Astrocyte (in vitro differentiated cells and primary cell): ENCODE measurements at regions not wholly inside any gene's neighbourhood (a gene's known extent, or its start where the extent isn't known, plus 50 kb on each side); places are given as distances from the start of the nearest gene placed in this dataset.

Experiments used
- DNase-seq: peaks from one replicate; pipeline ENCODE4 v3.0.0-alpha.2; 2010; ENCODE audit warnings: low read depth
- FAIRE-seq: peaks from 2 replicates; lab custom pipeline; 2011; peaks lifted over from hg19 to GRCh38; lab: Jason Lieb, UNC
- H2AFZ ChIP-seq: 2 replicates; pipeline ENCODE4 v1.6.0; 2012; ENCODE audit warnings: low read depth, low read length, inconsistent platforms
- H3K27ac ChIP-seq: 2 replicates; pipeline ENCODE4 v1.5.1; 2011; ENCODE audit warnings: low read depth, low read length, inconsistent platforms
- H3K27me3 ChIP-seq: 2 replicates; pipeline ENCODE4 v1.6.0; 2011; ENCODE audit warnings: low read length, inconsistent platforms; ENCODE audit not compliant: insufficient read depth
- H3K36me3 ChIP-seq: 2 replicates; pipeline ENCODE4 v1.5.1; 2011; ENCODE audit warnings: low read length, inconsistent platforms; ENCODE audit not compliant: insufficient read depth
- H3K4me1 ChIP-seq: 2 replicates; pipeline ENCODE4 v1.5.1; 2011; ENCODE audit warnings: low read length, inconsistent platforms; ENCODE audit not compliant: insufficient read depth
- H3K4me2 ChIP-seq: 2 replicates; pipeline ENCODE4 v1.6.0; 2012; ENCODE audit warnings: low read length, inconsistent platforms
- H3K4me3 ChIP-seq: 2 replicates; pipeline ENCODE4 v1.5.1; 2011; ENCODE audit warnings: low read depth, mild to moderate bottlenecking, low read length, inconsistent platforms; ENCODE audit not compliant: insufficient read depth
- H3K79me2 ChIP-seq: 2 replicates; pipeline ENCODE4 v1.6.0; 2012; ENCODE audit warnings: mild to moderate bottlenecking, low read length, inconsistent platforms; ENCODE audit not compliant: insufficient read depth
- H3K9ac ChIP-seq: 2 replicates; pipeline ENCODE4 v1.6.0; 2012; ENCODE audit warnings: mild to moderate bottlenecking, low read length, inconsistent platforms
- H3K9me3 ChIP-seq: 2 replicates; pipeline ENCODE4 v1.5.1; 2012; ENCODE audit warnings: low read depth, mild to moderate bottlenecking, low read length, inconsistent platforms; ENCODE audit not compliant: insufficient read depth
- H4K20me1 ChIP-seq: 2 replicates; pipeline ENCODE4 v1.6.0; 2012; ENCODE audit warnings: low read length, inconsistent platforms; ENCODE audit not compliant: insufficient read depth
- H3K27ac Mint-ChIP-seq: one replicate; pipeline ENCODE4 v1.8.0; 2021; ENCODE audit warnings: mild to moderate bottlenecking, mixed read lengths; ENCODE audit not compliant: unreplicated experiment
- H3K27me3 Mint-ChIP-seq: one replicate; pipeline ENCODE4 v1.8.0; 2021; ENCODE audit warnings: low read depth, mixed read lengths; ENCODE audit not compliant: unreplicated experiment
- H3K36me3 Mint-ChIP-seq: one replicate; pipeline ENCODE4 v1.8.0; 2021; ENCODE audit warnings: low read depth, mixed read lengths; ENCODE audit not compliant: unreplicated experiment
- H3K4me1 Mint-ChIP-seq: one replicate; pipeline ENCODE4 v1.8.0; 2021; ENCODE audit warnings: low read depth, mixed read lengths; ENCODE audit not compliant: unreplicated experiment
- H3K4me3 Mint-ChIP-seq: one replicate; pipeline ENCODE4 v1.8.0; 2021; ENCODE audit warnings: mild to moderate bottlenecking, moderate library complexity, mixed read lengths; ENCODE audit not compliant: unreplicated experiment
- H3K9me3 Mint-ChIP-seq: one replicate; pipeline ENCODE4 v1.8.0; 2021; ENCODE audit warnings: mild to moderate bottlenecking, mixed read lengths; ENCODE audit not compliant: unreplicated experiment
- EZH2 ChIP-seq: IDR thresholded peaks from 2 replicates; pipeline ENCODE4 v1.6.1; 2012; ENCODE audit warnings: mild to moderate bottlenecking, low read length, inconsistent platforms; ENCODE audit not compliant: insufficient read depth
- TF ChIP-seq, protein P1 (sequence below): IDR thresholded peaks from 2 replicates; pipeline ENCODE4 v1.5.1; 2011; ENCODE audit warnings: low read depth, mild to moderate bottlenecking, inconsistent platforms, low read length, moderate library complexity; ENCODE audit not compliant: insufficient read depth

DNA sequence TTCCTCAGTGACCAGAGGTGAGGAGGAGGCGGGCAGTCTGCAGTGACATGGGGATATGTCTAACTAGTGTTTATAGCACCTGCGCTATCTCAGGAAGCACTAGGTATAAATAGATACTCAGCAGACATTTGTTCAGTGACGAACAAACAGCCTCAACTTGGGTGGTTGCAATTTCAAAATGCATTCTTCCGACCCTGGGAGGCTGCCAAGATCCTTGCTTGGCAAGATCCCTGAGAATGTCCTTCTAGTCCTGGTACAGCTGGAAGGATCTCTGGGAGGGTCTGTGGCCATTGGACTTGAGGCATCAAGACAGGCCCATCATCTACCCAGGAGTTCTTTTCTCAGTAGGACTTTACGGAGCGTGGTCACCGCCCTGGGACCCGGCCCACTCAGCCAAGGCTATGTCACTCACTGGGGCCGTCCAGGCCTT, 299.5 kb downstream of the ZNF536 start:
- TF ChIP-seq, protein P1, sequence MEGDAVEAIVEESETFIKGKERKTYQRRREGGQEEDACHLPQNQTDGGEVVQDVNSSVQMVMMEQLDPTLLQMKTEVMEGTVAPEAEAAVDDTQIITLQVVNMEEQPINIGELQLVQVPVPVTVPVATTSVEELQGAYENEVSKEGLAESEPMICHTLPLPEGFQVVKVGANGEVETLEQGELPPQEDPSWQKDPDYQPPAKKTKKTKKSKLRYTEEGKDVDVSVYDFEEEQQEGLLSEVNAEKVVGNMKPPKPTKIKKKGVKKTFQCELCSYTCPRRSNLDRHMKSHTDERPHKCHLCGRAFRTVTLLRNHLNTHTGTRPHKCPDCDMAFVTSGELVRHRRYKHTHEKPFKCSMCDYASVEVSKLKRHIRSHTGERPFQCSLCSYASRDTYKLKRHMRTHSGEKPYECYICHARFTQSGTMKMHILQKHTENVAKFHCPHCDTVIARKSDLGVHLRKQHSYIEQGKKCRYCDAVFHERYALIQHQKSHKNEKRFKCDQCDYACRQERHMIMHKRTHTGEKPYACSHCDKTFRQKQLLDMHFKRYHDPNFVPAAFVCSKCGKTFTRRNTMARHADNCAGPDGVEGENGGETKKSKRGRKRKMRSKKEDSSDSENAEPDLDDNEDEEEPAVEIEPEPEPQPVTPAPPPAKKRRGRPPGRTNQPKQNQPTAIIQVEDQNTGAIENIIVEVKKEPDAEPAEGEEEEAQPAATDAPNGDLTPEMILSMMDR: no peak
- TF ChIP-seq EZH2: no peak

DNA sequence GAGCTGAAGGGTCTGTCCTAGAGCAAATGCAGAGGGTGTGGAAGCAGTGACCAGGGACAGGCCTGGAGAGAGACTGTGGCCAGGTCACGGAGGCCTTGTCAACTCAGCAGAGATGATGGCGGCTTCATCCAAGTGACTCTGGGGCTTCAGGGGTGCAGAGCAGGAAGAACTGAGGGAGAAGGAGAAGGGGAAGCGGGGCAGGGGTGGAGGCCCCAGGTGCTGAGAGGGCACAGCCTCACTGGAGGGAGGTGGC, 299.1 kb downstream of the ZNF536 start:
- H4K20me1 ChIP-seq: no peaks in the 10 kb centered on the region
- H3K27ac ChIP-seq: no peak overlapping the region
- H3K27ac Mint-ChIP-seq: no peak overlapping the region
- peaks cover 3% of the 10 kb centered on the region for H3K27me3 ChIP-seq
- H3K4me3 ChIP-seq: no peak overlapping the region
- no peaks in the 10 kb centered on the region for H3K9me3 ChIP-seq
- DNase-seq: no peak
- FAIRE-seq: no peak
- no peaks in the 10 kb centered on the region for H3K36me3 Mint-ChIP-seq
- peaks cover 4% of the 10 kb centered on the region for H3K9me3 Mint-ChIP-seq
- no peak overlapping the region for H3K4me2 ChIP-seq
- H3K27me3 Mint-ChIP-seq: peaks cover 64% of the 10 kb centered on the region
- no peaks in the 10 kb centered on the region for H3K4me1 ChIP-seq
- no peak overlapping the region for H3K9ac ChIP-seq
- H3K36me3 ChIP-seq: no peaks in the 10 kb centered on the region
- no peaks in the 10 kb centered on the region for H3K4me1 Mint-ChIP-seq
- H2AFZ ChIP-seq: no peak overlapping the region
- no peak for TF ChIP-seq EZH2
- TF ChIP-seq, protein P1: no peak
- no peaks in the 10 kb centered on the region for H3K79me2 ChIP-seq
- H3K4me3 Mint-ChIP-seq: no peak overlapping the region

More for the DNA sequence above, 299.5 kb downstream of the ZNF536 start:
- Histone ChIP-seq H3K9ac (no peak overlapping the region), H4K20me1 (no peaks in the 10 kb centered on the region), H3K4me1 (no peaks in the 10 kb centered on the region), H3K27ac (no peak overlapping the region), H3K36me3 (no peaks in the 10 kb centered on the region), H3K4me2 (no peak overlapping the region), H3K27me3 (peaks cover 3% of the 10 kb centered on the region), H3K9me3 (no peaks in the 10 kb centered on the region), H3K4me3 (no peak overlapping the region), H2AFZ (no peak overlapping the region), H3K79me2 (no peaks in the 10 kb centered on the region)
- H3K36me3 Mint-ChIP-seq: no peaks in the 10 kb centered on the region
- peaks cover 64% of the 10 kb centered on the region for H3K27me3 Mint-ChIP-seq
- no peak overlapping the region for H3K4me3 Mint-ChIP-seq
- FAIRE-seq: no peak
- DNase-seq: no peak
- H3K9me3 Mint-ChIP-seq: peaks cover 4% of the 10 kb centered on the region
- H3K27ac Mint-ChIP-seq: no peak overlapping the region
- H3K4me1 Mint-ChIP-seq: no peaks in the 10 kb centered on the region

DNA sequence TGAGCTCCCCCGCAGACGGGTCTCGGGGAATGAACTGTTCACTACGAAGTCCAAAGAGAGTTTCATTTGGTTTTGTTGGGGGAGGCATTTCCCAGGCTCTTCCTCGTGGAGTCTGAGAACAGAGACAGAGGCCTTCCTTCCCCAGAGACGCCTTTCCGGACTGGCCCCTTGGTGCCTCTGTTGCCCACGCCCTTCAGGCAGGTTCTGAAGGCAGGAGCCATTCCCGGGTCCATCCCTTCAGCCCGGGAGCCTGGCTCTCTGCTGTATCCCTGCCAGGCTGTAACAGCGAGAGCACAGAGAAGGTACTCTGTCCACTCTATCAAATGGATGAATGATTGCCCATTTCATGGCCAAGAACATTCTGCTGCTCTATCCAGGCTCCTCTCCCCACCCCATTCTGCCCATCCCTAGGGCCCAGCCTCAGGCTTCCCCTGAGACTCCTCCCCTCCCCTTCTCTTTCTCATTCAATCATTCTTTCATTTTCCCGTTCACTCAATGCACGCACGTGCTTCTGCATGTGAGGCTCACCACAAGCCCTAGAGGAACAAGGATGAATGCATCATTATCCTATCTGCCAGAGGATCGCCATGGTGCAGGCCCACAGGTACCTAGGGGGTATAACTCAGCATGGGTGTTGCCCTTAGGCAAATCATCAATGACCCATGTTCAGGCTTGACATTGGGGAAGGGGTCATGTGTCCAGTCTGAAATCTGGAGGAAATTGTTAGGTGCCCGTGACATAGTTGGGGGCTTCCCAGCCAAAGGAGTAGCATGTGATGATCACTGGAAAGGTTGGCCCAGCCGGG, 298.6 kb downstream of the ZNF536 start:
- Histone ChIP-seq H4K20me1 (no peaks in the 10 kb centered on the region), H3K36me3 (no peaks in the 10 kb centered on the region), H3K79me2 (no peaks in the 10 kb centered on the region), H3K27ac (no peak overlapping the region), H3K9ac (no peak overlapping the region), H3K4me3 (no peak overlapping the region), H3K4me1 (no peaks in the 10 kb centered on the region), H3K27me3 (peaks cover 3% of the 10 kb centered on the region), H2AFZ (no peak overlapping the region), H3K4me2 (no peak overlapping the region), H3K9me3 (no peaks in the 10 kb centered on the region)
- no peaks in the 10 kb centered on the region for H3K36me3 Mint-ChIP-seq
- peaks cover 4% of the 10 kb centered on the region for H3K9me3 Mint-ChIP-seq
- no peak overlapping the region for H3K27ac Mint-ChIP-seq
- no peak for TF ChIP-seq EZH2
- TF ChIP-seq, protein P1: no peak
- peaks cover 64% of the 10 kb centered on the region for H3K27me3 Mint-ChIP-seq
- H3K4me3 Mint-ChIP-seq: no peak overlapping the region
- FAIRE-seq: no peak
- H3K4me1 Mint-ChIP-seq: no peaks in the 10 kb centered on the region
- DNase-seq: no peak
